Activated T-cell treated with anti-CD3 and anti-CD28 coated beads, Interleukin-2, amount 50 U/mL, for 4 hours (primary cell): ENCODE measurements at regions not wholly inside any gene's neighbourhood (a gene's known extent, or its start where the extent isn't known, plus 50 kb on each side); places are given as distances from the start of the nearest gene placed in this dataset.
"Not testable (repeated sequence)": the region's sequence is repeated elsewhere in the genome, so short reads cannot be mapped to it uniquely, and the experiment has no call there.

Source experiments
- ATAC-seq, 2 donors: fragments of 200-7000 bp; cut with Tn5 transposase; one replicate each; pipeline ENCODE4 v1.10.0; 2021
- DNase-seq: peaks from one replicate; pipeline ENCODE4 v3.0.0-alpha.2; 2020
- H3K27me3 Mint-ChIP-seq: one replicate; pipeline ENCODE4 v1.8.0; 2021; ENCODE audit warnings: low read depth, mixed read lengths
- H3K36me3 Mint-ChIP-seq: one replicate; pipeline ENCODE4 v1.8.0; 2022; ENCODE audit warnings: mixed read lengths; ENCODE audit not compliant: insufficient read depth
- H3K4me1 Mint-ChIP-seq: one replicate; pipeline ENCODE4 v1.8.0; 2021; ENCODE audit warnings: low read depth, mixed read lengths
- H3K4me3 Mint-ChIP-seq: one replicate; pipeline ENCODE4 v1.8.0; 2021; ENCODE audit warnings: mild to moderate bottlenecking, moderate library complexity, mixed read lengths
- H3K9me3 Mint-ChIP-seq: one replicate; pipeline ENCODE4 v1.8.0; 2021; ENCODE audit warnings: mixed read lengths

- Mint-ChIP-seq H3K4me3 (no peak overlapping the region), H3K27me3 (no peaks in the 10 kb centered on the region), H3K36me3 (no peaks in the 10 kb centered on the region), H3K4me1 (no peaks in the 10 kb centered on the region), H3K9me3 (peaks cover 16% of the 10 kb centered on the region)
- no peak for DNase-seq
- ATAC-seq = no peak
Observed at GRCh38 chr13:37164635-37165034, 59.2 kb upstream of the CSNK1A1L start.

GRCh38 chr13:37163641-37164265 is 58.3 kb upstream of the CSNK1A1L start:
- Mint-ChIP-seq H3K4me1 (no peaks in the 10 kb centered on the region), H3K9me3 (peaks cover 16% of the 10 kb centered on the region), H3K4me3 (no peak overlapping the region), H3K36me3 (no peaks in the 10 kb centered on the region), H3K27me3 (peaks cover 3% of the 10 kb centered on the region)
- no peak for DNase-seq
- no peak for ATAC-seq

- Mint-ChIP-seq H3K36me3 (no peaks in the 10 kb centered on the region), H3K27me3 (peaks cover 9% of the 10 kb centered on the region), H3K4me3 (no peak overlapping the region), H3K4me1 (no peaks in the 10 kb centered on the region), H3K9me3 (peaks cover 20% of the 10 kb centered on the region)
- ATAC-seq (no peak), DNase-seq (no peak)
Observed at GRCh38 chr13:37158481-37158880, 53.0 kb upstream of the CSNK1A1L start.

- not testable (repeated sequence) for DNase-seq, H3K4me1 Mint-ChIP-seq, H3K4me3 Mint-ChIP-seq, H3K36me3 Mint-ChIP-seq, ATAC-seq, H3K27me3 Mint-ChIP-seq
- peaks cover 10% of the 10 kb centered on the region for H3K9me3 Mint-ChIP-seq
Observed at GRCh38 chr13:37155613-37156097, 50.2 kb upstream of the CSNK1A1L start.
